ENCODE measurements at regions not wholly inside any gene's neighbourhood (a gene's known extent, or its start where the extent isn't known, plus 50 kb on each side); places are given as distances from the start of the nearest gene placed in this dataset.

DNA sequence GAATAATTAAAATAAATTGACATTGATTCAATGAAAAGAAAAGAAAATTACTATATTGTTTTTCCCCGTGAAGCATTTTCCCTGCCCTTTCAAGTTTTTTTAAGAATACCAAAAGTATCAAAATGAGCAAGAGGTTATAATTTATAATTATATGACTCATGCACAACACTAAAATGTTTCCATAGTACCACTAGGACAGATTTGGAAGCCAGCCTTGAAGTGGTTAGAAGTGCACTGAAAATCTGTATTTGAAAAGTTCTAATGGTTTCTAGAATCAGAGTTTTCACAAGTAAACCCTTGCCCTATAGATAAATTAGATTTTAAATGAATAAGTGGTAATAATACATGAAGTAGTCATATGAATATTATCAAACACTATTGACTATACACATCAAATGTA is 140.9 kb downstream of the HNRNPD start:
- no peak overlapping the region for H3K9ac ChIP-seq (ENCODE audit: insufficient read depth in 1 of 2, low read length in 2 of 2)
- H3K27me3 ChIP-seq (ENCODE audit: control insufficient read depth in 3 of 3, insufficient read depth in 3 of 3, low read length in 2 of 3): no peaks in the 10 kb centered on the region
- H3K27ac ChIP-seq (ENCODE audit: low read depth in 1 of 2, low read length in 1 of 2): no peak overlapping the region
- H3K9me3 ChIP-seq (ENCODE audit: control insufficient read depth in 4 of 4, insufficient read depth in 3 of 4, low read length in 3 of 4): no peaks in the 10 kb centered on the region
- TF ChIP-seq, protein P1, sequence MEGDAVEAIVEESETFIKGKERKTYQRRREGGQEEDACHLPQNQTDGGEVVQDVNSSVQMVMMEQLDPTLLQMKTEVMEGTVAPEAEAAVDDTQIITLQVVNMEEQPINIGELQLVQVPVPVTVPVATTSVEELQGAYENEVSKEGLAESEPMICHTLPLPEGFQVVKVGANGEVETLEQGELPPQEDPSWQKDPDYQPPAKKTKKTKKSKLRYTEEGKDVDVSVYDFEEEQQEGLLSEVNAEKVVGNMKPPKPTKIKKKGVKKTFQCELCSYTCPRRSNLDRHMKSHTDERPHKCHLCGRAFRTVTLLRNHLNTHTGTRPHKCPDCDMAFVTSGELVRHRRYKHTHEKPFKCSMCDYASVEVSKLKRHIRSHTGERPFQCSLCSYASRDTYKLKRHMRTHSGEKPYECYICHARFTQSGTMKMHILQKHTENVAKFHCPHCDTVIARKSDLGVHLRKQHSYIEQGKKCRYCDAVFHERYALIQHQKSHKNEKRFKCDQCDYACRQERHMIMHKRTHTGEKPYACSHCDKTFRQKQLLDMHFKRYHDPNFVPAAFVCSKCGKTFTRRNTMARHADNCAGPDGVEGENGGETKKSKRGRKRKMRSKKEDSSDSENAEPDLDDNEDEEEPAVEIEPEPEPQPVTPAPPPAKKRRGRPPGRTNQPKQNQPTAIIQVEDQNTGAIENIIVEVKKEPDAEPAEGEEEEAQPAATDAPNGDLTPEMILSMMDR (IDR thresholded peaks at IDR 0.05; ENCODE audit: control extremely low read depth, extremely low read depth): no peak
- ATAC-seq (ENCODE audit: insufficient read depth, low FRiP score) (no peak), DNase-seq (no peak)
- WGBS, 2 donors: 87 to 91% methylated on average over 1 of the region's 1 CpG
- H3K4me1 ChIP-seq (ENCODE audit: control insufficient read depth in 5 of 5, insufficient read depth in 5 of 5, low read length in 5 of 5): no peaks in the 10 kb centered on the region
- no peaks in the 10 kb centered on the region for H3K36me3 ChIP-seq (ENCODE audit: control insufficient read depth in 4 of 4, insufficient read depth in 4 of 4, low read length in 4 of 4)
- no peak overlapping the region for H3K4me3 ChIP-seq

DNA sequence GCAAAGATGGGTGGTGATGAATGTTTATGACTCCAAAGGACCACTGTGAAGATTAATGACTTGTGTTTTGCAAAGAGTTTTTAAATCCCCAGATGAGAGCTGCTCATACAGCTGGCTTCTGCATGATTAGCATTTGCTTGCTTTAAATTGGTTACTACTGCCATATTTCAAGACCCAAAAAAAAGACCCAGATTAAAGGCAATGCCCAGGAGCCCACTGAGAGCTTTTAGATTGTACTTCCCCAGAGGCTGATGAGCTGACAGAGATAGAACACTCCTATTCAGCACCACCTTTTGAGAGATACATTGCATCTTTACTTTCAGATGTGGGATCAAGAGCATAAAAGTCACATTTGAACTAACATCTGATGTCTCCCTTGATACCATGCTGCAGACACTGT is 142.0 kb downstream of the HNRNPD start:
- Histone ChIP-seq H3K4me1 (ENCODE audit: control insufficient read depth in 5 of 5, insufficient read depth in 5 of 5, low read length in 5 of 5) (no peaks in the 10 kb centered on the region), H3K27ac (ENCODE audit: low read depth in 1 of 2, low read length in 1 of 2) (no peak overlapping the region), H3K9ac (ENCODE audit: insufficient read depth in 1 of 2, low read length in 2 of 2) (no peak overlapping the region), H3K9me3 (ENCODE audit: control insufficient read depth in 4 of 4, insufficient read depth in 3 of 4, low read length in 3 of 4) (no peaks in the 10 kb centered on the region), H3K36me3 (ENCODE audit: control insufficient read depth in 4 of 4, insufficient read depth in 4 of 4, low read length in 4 of 4) (no peaks in the 10 kb centered on the region), H3K27me3 (ENCODE audit: control insufficient read depth in 3 of 3, insufficient read depth in 3 of 3, low read length in 2 of 3) (no peaks in the 10 kb centered on the region), H3K4me3 (no peak overlapping the region)
- TF ChIP-seq, protein P1 (IDR thresholded peaks at IDR 0.05; ENCODE audit: control extremely low read depth, extremely low read depth): no peak
- ATAC-seq (ENCODE audit: insufficient read depth, low FRiP score) (no peak), DNase-seq (no peak)

DNA sequence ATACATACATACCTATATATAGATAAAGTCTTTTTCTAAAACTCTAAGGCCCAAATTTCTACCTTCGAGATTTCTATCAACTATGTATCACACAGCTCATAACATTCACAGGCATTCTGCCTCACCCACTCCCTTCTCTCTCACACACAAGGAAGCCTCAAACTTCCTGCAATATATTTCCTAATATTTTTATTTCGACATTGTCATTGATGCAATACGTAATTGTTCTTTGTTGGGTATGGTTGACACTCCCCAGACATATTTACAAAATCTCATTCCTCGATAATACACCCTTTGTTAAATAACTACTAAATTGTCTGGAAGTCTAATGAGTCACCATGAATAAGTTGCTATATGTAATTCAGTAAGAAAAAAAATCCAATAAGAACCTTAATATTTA is 143.5 kb downstream of the HNRNPD start:
- H3K4me1 ChIP-seq (ENCODE audit: control insufficient read depth in 5 of 5, insufficient read depth in 5 of 5, low read length in 5 of 5): no peaks in the 10 kb centered on the region
- no peak overlapping the region for H3K27ac ChIP-seq (ENCODE audit: low read depth in 1 of 2, low read length in 1 of 2)
- no peak overlapping the region for H3K4me3 ChIP-seq
- no peaks in the 10 kb centered on the region for H3K9me3 ChIP-seq (ENCODE audit: control insufficient read depth in 4 of 4, insufficient read depth in 3 of 4, low read length in 3 of 4)
- no peak for ATAC-seq (ENCODE audit: insufficient read depth, low FRiP score)
- no peaks in the 10 kb centered on the region for H3K36me3 ChIP-seq (ENCODE audit: control insufficient read depth in 4 of 4, insufficient read depth in 4 of 4, low read length in 4 of 4)
- no peak for DNase-seq
- H3K9ac ChIP-seq (ENCODE audit: insufficient read depth in 1 of 2, low read length in 2 of 2): no peak overlapping the region
- TF ChIP-seq, protein P1 (IDR thresholded peaks at IDR 0.05; ENCODE audit: control extremely low read depth, extremely low read depth): no peak
- 25 to 53% methylated on average over 4 of the region's 4 CpGs for WGBS, 2 donors
- H3K27me3 ChIP-seq (ENCODE audit: control insufficient read depth in 3 of 3, insufficient read depth in 3 of 3, low read length in 2 of 3): no peaks in the 10 kb centered on the region

DNA sequence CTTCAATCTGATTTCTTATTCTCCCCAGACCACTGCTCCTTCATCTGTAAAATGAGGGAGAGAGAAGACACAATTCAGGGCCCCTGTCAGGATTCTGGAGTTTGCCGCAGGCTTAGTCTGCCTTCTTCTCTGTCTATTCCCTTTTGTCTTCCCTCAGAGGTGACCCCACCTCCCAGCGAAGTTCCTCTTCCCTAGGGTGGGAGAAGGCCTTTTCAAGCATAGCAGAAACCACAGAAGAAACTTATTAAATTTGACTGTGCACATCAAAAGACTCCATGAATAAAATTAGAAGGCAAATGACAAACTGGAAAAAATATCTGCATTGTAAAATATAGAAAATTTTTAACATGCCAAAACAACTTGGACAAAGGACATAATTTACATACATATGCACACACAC is 148.8 kb downstream of the HNRNPD start:
- TF ChIP-seq, protein P1 (IDR thresholded peaks at IDR 0.05; ENCODE audit: control extremely low read depth, extremely low read depth): no peak
- Histone ChIP-seq H3K27me3 (ENCODE audit: control insufficient read depth in 3 of 3, insufficient read depth in 3 of 3, low read length in 2 of 3) (no peaks in the 10 kb centered on the region), H3K9ac (ENCODE audit: insufficient read depth in 1 of 2, low read length in 2 of 2) (no peak overlapping the region), H3K4me3 (no peak overlapping the region), H3K36me3 (ENCODE audit: control insufficient read depth in 4 of 4, insufficient read depth in 4 of 4, low read length in 4 of 4) (no peaks in the 10 kb centered on the region), H3K9me3 (ENCODE audit: control insufficient read depth in 4 of 4, insufficient read depth in 3 of 4, low read length in 3 of 4) (no peaks in the 10 kb centered on the region), H3K27ac (ENCODE audit: low read depth in 1 of 2, low read length in 1 of 2) (no peak overlapping the region), H3K4me1 (ENCODE audit: control insufficient read depth in 5 of 5, insufficient read depth in 5 of 5, low read length in 5 of 5) (no peaks in the 10 kb centered on the region)
- ATAC-seq (ENCODE audit: insufficient read depth, low FRiP score) (no peak), DNase-seq (no peak)
- WGBS, 2 donors: 72 to 77% methylated on average over 2 of the region's 2 CpGs
